BLaER1 treated with 17β-estradiol and CSF1 and Interleukin-3, amounts not matched to agents 10 nM and 100 nM (cell line): ENCODE measurements at regions not wholly inside any gene's neighbourhood (a gene's known extent, or its start where the extent isn't known, plus 50 kb on each side); places are given as distances from the start of the nearest gene placed in this dataset.

Source experiments
- H3K27ac ChIP-seq, 11 experiments: shearing (Covaris generic); formaldehyde crosslinking; 2 replicates each; pipeline ENCODE4 v1.8.1; 2022
- H3K27me3 ChIP-seq, 11 experiments: shearing (Covaris generic); formaldehyde crosslinking; 2 replicates each; pipeline ENCODE4 v1.8.1; 2022
- H3K36me3 ChIP-seq, 11 experiments: shearing (Covaris generic); formaldehyde crosslinking; 2 replicates each; pipeline ENCODE4 v1.8.1; 2022
- H3K4me1 ChIP-seq, 10 experiments: shearing (Covaris generic); formaldehyde crosslinking; 2 replicates each; pipeline ENCODE4 v1.8.1; 2022
- H3K4me2 ChIP-seq, 11 experiments: shearing (Covaris generic); formaldehyde crosslinking; 2 replicates each; pipeline ENCODE4 v1.8.1; 2022
- H3K4me3 ChIP-seq, 10 experiments: shearing (Covaris generic); formaldehyde crosslinking; 2 replicates each; pipeline ENCODE4 v1.8.1; 2022
- H3K9ac ChIP-seq, 11 experiments: shearing (Covaris generic); formaldehyde crosslinking; 2 replicates each; pipeline ENCODE4 v1.8.1; 2022
- H3K9me3 ChIP-seq, 11 experiments: shearing (Covaris generic); formaldehyde crosslinking; replicated peaks in 1 of 11; 2 replicates each; pipeline ENCODE4 v1.8.1; 2022
- H4K20me1 ChIP-seq, 11 experiments: shearing (Covaris generic); formaldehyde crosslinking; 2 replicates each; pipeline ENCODE4 v1.8.1; 2022
- Cebpa-rat ChIP-seq, 11 experiments: shearing (Covaris generic); IDR thresholded peaks; 2 replicates each; pipeline ENCODE4 v1.8.1; 2022

DNA sequence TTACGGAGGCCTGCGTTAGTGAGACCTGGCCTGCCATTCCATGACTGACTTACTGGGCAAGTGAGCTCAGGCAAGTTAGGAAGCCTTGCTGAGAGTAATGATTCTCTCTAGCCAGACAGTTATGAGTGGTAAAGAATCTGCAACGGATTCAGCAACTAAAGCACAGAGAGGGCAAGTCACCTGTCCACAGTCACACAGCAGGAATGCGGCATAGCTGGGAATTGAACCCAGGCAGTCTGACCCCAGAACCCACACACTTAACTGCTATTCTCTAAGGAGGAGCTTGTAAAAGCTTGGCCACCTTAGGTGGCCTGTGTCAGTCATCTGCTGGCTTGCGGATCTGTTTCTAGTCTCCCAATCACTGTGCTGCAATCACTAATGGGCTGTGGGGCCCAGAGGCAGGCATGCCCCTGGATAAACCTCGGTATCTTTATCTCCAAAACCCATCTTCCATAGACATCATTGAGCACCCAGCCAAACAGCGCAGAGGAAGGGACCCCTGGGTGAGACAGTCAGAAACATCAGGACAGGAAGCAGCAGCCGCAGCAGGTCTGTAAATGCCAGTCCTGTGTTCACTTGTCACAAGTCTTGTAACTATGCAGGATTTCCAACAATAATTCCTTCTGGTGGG is 215.9 kb upstream of the KCNG1 start:
- H3K9ac ChIP-seq: no peak overlapping the region
- peaks cover 23 to 27% (median 26%) of the 10 kb centered on the region in 11 experiments for H3K9me3 ChIP-seq
- TF ChIP-seq Cebpa-rat (IDR thresholded peaks at IDR 0.05): no peak
- H4K20me1 ChIP-seq: no peaks in the 10 kb centered on the region
- H3K27ac ChIP-seq: peak overlapping the region in 2 of 11 experiments; percentile 1 to 69; a peak in 2 of 22 replicates
- H3K27me3 ChIP-seq: no peaks in the 10 kb centered on the region
- H3K4me2 ChIP-seq: peak overlapping the region in 2 of 11 experiments; percentile 61 to 72; a peak in 2 of 22 replicates
- H3K4me1 ChIP-seq: peaks cover 7 to 37% (median 17%) of the 10 kb centered on the region in 10 experiments; a peak in 19 of 20 replicates
- H3K36me3 ChIP-seq: peaks cover 0 to 7% (median 0%) of the 10 kb centered on the region in 11 experiments; a peak in 1 of 22 replicates
- no peak overlapping the region for H3K4me3 ChIP-seq

DNA sequence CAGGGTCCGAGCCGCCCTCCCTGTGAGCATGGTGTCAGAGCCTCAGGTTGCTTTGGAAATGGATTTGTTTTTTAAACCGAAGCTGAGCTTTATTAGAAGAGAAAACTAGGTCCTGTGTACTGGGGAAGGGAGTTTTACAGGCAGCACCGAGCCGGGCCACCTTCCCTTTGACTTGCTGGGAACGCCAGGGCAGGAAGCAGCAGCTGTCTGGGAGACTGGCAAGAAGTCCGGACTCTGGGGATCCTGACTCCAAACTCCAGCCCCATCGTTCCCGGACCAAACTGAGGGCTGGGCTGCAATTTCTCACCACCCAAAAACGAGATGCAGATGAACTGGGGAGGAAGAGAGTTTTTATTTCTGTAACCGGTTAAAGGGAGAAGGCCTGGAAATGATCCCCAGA is 214.9 kb upstream of the KCNG1 start:
- H3K4me2 ChIP-seq: peak overlapping the region; percentile 18 to 87 (median 61); a peak in 20 of 22 replicates
- peaks cover 13 to 17% (median 16%) of the 10 kb centered on the region in 11 experiments for H3K9me3 ChIP-seq
- H3K27ac ChIP-seq: peak overlapping the region in 8 of 11 experiments; percentile 2 to 69 (median 58); a peak in 13 of 22 replicates
- H3K4me1 ChIP-seq: peaks cover 7 to 37% (median 17%) of the 10 kb centered on the region in 10 experiments; a peak in 19 of 20 replicates
- H3K4me3 ChIP-seq: no peak overlapping the region
- no peaks in the 10 kb centered on the region for H4K20me1 ChIP-seq
- peak overlapping the region in 6 of 11 experiments; percentile 21 to 57 (median 46); a peak in 7 of 22 replicates for H3K9ac ChIP-seq
- no peaks in the 10 kb centered on the region for H3K27me3 ChIP-seq
- peaks cover 0 to 3% (median 0%) of the 10 kb centered on the region in 11 experiments; a peak in 1 of 22 replicates for H3K36me3 ChIP-seq
- TF ChIP-seq Cebpa-rat (IDR thresholded peaks at IDR 0.05): no peak

DNA sequence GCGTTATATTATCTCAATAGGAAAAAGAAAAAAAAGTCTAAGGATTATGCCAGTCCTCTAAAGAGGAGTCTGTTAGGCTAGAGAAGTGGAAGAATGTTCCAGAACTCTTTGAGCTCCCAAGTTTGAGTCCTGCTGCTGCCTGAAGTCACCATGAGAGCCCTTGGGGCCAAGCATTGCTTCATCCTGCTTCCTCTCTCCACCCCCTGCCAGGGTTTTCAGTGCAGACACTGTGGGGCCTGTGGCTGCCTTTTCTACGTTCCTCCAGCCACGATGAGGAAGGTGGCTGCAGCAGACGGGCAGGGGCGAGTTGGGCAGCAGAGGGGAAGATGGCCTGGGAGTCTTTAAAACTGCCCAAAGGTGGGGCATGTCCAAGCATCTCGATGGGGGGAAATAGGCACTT is 214.4 kb upstream of the KCNG1 start:
- peak in 8 of 11 experiments; percentile 24 to 81 (median 57); a peak in 9 of 22 replicates for TF ChIP-seq Cebpa-rat (IDR thresholded peaks at IDR 0.05)
- peak overlapping the region; percentile 18 to 87 (median 61); a peak in 21 of 22 replicates for H3K4me2 ChIP-seq

DNA sequence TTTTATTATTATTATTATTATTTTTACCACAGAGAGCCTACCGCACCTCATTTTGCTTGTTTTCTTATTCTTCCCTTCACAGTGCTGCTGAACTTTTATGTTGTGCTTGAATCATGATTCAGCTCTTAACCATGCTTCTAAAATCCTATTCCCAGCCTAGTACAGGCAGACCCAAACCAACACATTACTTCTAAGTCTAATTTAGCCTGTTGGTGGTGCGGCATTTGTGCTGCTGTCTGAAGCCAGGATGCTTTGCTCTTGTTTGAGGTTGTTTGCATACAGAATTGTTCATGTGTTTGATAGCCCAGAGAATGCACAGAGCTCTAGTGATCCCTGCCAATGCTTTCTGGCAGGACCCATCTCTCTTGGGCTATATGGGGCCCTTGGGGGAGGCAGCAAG is 213.5 kb upstream of the KCNG1 start:
- Histone ChIP-seq H3K4me3 (no peak overlapping the region), H3K27me3 (no peaks in the 10 kb centered on the region), H4K20me1 (no peaks in the 10 kb centered on the region), H3K36me3 (no peaks in the 10 kb centered on the region), H3K27ac (peak overlapping the region in 5 of 11 experiments; percentile 29 to 69 (median 61); a peak in 7 of 22 replicates), H3K9ac (peak overlapping the region in 1 of 11 experiments; percentile 57; a peak in 1 of 22 replicates), H3K4me1 (peaks cover 7 to 37% (median 17%) of the 10 kb centered on the region in 10 experiments; a peak in 19 of 20 replicates), H3K4me2 (peak overlapping the region in 9 of 11 experiments; percentile 18 to 87 (median 62); a peak in 16 of 22 replicates), H3K9me3 (peaks cover 0 to 3% (median 2%) of the 10 kb centered on the region in 11 experiments; a peak in 16 of 22 replicates)
- no peak for TF ChIP-seq Cebpa-rat (IDR thresholded peaks at IDR 0.05)

More for the DNA sequence above, 214.4 kb upstream of the KCNG1 start:
- Histone ChIP-seq H3K27ac (peak overlapping the region in 8 of 11 experiments; percentile 2 to 69 (median 58); a peak in 12 of 22 replicates), H3K9ac (peak overlapping the region in 6 of 11 experiments; percentile 21 to 57 (median 46); a peak in 7 of 22 replicates), H3K36me3 (no peaks in the 10 kb centered on the region), H4K20me1 (no peaks in the 10 kb centered on the region), H3K4me3 (no peak overlapping the region), H3K27me3 (no peaks in the 10 kb centered on the region), H3K9me3 (peaks cover 8 to 11% (median 11%) of the 10 kb centered on the region in 11 experiments), H3K4me1 (peaks cover 7 to 37% (median 17%) of the 10 kb centered on the region in 10 experiments; a peak in 19 of 20 replicates)

DNA sequence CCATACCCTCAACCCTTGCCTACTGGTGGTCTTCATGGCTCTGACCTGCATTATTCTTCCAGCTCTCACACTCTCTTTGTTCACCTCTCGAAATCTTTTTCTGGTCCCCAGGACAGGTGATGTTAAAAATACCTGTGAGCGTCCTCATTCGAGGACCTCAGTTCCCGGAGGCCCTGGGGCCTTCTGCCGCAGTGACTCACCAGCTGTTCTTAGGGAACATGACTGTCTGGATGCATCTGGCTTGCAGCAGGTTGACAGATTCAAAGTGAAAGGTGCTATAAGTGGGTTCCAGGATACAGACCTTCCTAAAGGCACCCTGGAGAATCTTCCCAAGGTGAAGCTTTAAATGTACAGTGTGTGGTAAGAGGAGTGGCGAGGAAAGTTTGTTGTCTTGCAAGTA is 210.4 kb upstream of the KCNG1 start:
- no peak for TF ChIP-seq Cebpa-rat (IDR thresholded peaks at IDR 0.05)
- no peak overlapping the region for H3K4me2 ChIP-seq

DNA sequence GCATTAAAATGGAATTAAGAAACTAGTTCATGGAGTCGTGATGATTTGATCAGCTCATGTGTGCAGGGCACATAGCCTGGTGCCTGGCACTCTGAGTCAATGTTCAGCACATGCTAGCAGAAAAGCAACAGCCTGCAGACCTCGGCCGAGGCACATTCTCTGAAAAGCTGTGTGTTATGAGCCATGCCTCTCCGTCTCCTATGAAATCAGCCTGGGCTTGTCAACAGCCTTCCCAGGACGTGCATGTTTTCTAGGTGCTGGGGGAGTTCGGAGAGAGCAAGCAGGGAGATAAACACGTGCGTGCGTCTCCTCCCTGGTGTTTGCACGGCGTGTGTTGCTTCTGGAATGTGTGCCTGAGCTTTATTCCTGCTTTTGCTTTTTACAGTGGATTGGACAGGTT is 207.8 kb upstream of the KCNG1 start:
- no peak for TF ChIP-seq Cebpa-rat (IDR thresholded peaks at IDR 0.05)
- Histone ChIP-seq H3K9ac (no peak overlapping the region), H3K4me2 (no peak overlapping the region), H4K20me1 (no peaks in the 10 kb centered on the region), H3K27me3 (no peaks in the 10 kb centered on the region), H3K4me3 (no peak overlapping the region), H3K36me3 (no peaks in the 10 kb centered on the region), H3K9me3 (no peaks in the 10 kb centered on the region), H3K27ac (no peak overlapping the region), H3K4me1 (no peaks in the 10 kb centered on the region)

More for the DNA sequence above, 210.4 kb upstream of the KCNG1 start:
- H3K27ac ChIP-seq: no peak overlapping the region
- H3K27me3 ChIP-seq: no peaks in the 10 kb centered on the region
- no peak overlapping the region for H3K9ac ChIP-seq
- H3K36me3 ChIP-seq: no peaks in the 10 kb centered on the region
- no peak overlapping the region for H3K4me3 ChIP-seq
- peaks cover 7 to 21% (median 17%) of the 10 kb centered on the region in 10 experiments; a peak in 19 of 20 replicates for H3K4me1 ChIP-seq
- H4K20me1 ChIP-seq: no peaks in the 10 kb centered on the region
- H3K9me3 ChIP-seq: no peaks in the 10 kb centered on the region

DNA sequence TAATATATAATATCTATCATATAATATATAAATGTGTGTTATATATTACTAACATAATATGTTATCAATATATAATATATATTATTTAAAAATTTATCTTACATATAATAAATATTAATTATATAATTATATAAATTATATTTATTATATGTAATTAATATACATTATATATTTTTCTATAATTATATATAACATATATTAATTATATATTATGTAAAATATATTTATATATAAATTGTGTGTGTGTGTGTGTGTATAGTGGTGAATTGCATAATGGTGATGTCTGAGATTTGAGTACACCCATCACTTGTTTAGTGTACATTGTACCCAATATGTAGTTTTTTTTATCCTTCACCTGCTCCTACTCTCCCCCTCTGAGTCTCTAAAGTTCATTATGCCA is 205.9 kb upstream of the KCNG1 start:
- TF ChIP-seq Cebpa-rat (IDR thresholded peaks at IDR 0.05): no peak
- Histone ChIP-seq H3K27me3 (no peaks in the 10 kb centered on the region), H3K27ac (no peak overlapping the region)

DNA sequence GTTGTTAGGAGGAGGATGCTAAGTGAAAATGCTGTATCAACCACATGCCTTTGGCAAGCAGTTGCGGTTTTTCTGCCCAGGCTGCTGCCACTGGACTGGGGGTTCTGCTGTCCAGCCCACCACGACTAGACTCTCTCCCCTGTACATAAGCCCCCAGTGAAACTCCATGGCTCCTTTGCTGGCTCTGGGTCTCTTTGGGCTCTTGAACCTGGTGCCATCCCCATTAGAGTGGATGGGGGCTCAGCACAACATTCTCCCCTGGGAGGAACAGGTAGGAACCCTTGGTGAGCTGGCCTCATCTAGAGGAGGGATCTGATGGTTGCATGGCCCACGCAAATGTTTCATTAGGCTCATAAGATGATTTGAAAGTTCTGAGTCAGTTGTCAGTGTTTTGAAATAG is 204.8 kb upstream of the KCNG1 start:
- Histone ChIP-seq H3K4me2 (no peak overlapping the region), H3K4me1 (no peaks in the 10 kb centered on the region), H3K9me3 (peaks cover 0 to 11% (median 7%) of the 10 kb centered on the region in 11 experiments; a peak in 10 of 22 replicates), H3K36me3 (no peaks in the 10 kb centered on the region), H3K27me3 (no peaks in the 10 kb centered on the region; a peak in 1 of 22 replicates), H3K4me3 (no peak overlapping the region), H3K9ac (no peak overlapping the region), H4K20me1 (no peaks in the 10 kb centered on the region), H3K27ac (no peak overlapping the region)
- no peak for TF ChIP-seq Cebpa-rat (IDR thresholded peaks at IDR 0.05)

More for the DNA sequence above, 205.9 kb upstream of the KCNG1 start:
- no peaks in the 10 kb centered on the region for H4K20me1 ChIP-seq
- H3K4me3 ChIP-seq: no peak overlapping the region
- no peaks in the 10 kb centered on the region for H3K4me1 ChIP-seq
- H3K4me2 ChIP-seq: no peak overlapping the region
- no peaks in the 10 kb centered on the region for H3K36me3 ChIP-seq
- H3K9me3 ChIP-seq: peaks cover 0 to 11% (median 7%) of the 10 kb centered on the region in 11 experiments; a peak in 10 of 22 replicates
- no peak overlapping the region for H3K9ac ChIP-seq

DNA sequence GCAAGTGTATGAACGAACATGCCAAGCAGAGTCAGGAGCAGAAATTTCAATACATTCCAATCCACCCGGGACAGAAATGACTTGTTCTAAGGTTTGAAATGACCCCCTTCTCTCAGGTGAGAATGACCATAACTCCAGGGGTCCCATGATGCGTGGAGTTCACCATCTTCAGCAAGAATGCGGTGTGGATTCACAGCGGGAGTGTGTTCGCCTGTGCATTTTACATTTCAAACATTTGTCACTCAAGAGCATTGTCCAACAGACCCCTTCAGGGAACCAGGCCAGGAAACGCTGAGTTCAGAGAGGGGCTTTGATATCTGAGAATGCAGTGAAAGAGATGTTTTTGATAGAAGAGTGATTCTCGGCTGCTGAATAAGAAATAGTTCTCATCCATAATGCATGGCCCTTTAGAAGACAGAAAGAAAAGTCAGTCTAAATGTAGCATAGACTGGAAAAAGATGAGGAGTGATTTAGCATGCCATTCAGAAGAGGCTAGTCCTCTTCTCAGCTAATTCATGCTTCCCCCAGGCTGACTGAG is 200.3 kb upstream of the KCNG1 start:
- Histone ChIP-seq H3K9me3 (peaks cover 12 to 31% (median 23%) of the 10 kb centered on the region in 11 experiments), H3K27me3 (peaks cover 0 to 18% (median 11%) of the 10 kb centered on the region in 11 experiments; a peak in 13 of 22 replicates), H3K4me3 (no peak overlapping the region), H3K36me3 (no peaks in the 10 kb centered on the region), H3K9ac (no peak overlapping the region), H3K4me2 (no peak overlapping the region), H3K27ac (no peak overlapping the region), H3K4me1 (peaks cover 0 to 9% (median 0%) of the 10 kb centered on the region in 10 experiments; a peak in 3 of 20 replicates), H4K20me1 (no peaks in the 10 kb centered on the region)
- TF ChIP-seq Cebpa-rat (IDR thresholded peaks at IDR 0.05): no peak
